ENCODE measurements at regions not wholly inside any gene's neighbourhood (a gene's known extent, or its start where the extent isn't known, plus 50 kb on each side); places are given as distances from the start of the nearest gene placed in this dataset.

DNA sequence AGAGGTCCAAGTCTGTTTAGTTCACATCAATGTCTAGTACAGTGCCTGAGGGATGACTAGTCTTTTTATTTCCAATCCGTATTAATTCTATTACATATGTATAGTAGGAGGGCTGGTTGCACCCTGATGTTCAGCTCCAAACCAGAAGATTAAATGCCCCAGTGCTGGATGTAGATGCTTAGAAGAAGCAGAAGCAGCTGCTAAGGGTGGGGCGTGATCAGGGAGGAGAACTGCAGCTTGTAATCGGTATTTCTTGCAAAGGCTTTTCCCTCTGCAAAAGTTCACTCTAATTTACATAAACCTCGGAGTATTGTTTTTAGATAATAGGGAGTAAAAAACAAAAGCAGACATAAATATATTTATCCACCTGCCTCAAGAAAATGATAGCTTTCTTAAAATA lies 145.3 kb upstream of the ITGA4 start:
- ATAC-seq (no peak), DNase-seq (ENCODE audit: low read depth, low spot score) (no peak)
- Histone ChIP-seq H3K4me1 (ENCODE audit: control insufficient read depth in 1 of 2, insufficient read depth in 2 of 2, low read length in 2 of 2) (no peaks in the 10 kb centered on the region), H3K36me3 (ENCODE audit: control insufficient read depth in 1 of 2, insufficient read depth in 2 of 2, low read length in 2 of 2) (no peaks in the 10 kb centered on the region), H4K20me1 (ENCODE audit: insufficient read depth) (no peaks in the 10 kb centered on the region), H3K9me2 (ENCODE audit: insufficient read depth) (no peaks in the 10 kb centered on the region), H3K79me2 (ENCODE audit: insufficient read depth, low read length) (no peaks in the 10 kb centered on the region), H3K27me3 (ENCODE audit: insufficient read depth, low read length) (no peaks in the 10 kb centered on the region), H3K4me3 (replicated peaks in 1 of 2; ENCODE audit: low read depth in 1 of 2, low read length in 2 of 2) (no peak overlapping the region), H3K4me2 (ENCODE audit: low read length) (no peak overlapping the region), H3K9me3 (ENCODE audit: control insufficient read depth in 1 of 2, insufficient read depth in 1 of 2, low read depth in 1 of 2, low read length in 2 of 2) (no peaks in the 10 kb centered on the region), H3K27ac (ENCODE audit: low read depth, low read length) (no peak overlapping the region), H2AFZ (ENCODE audit: low read depth, low read length, poor library complexity, severe bottlenecking) (no peak overlapping the region), H3K9ac (ENCODE audit: low read length) (no peak overlapping the region)
- BruUV-seq (replicated peaks), result no TSS peak
- ChIA-PET RAD21 (ENCODE audit: low non-redundant PET in 1 of 2, low total read pairs in 2 of 2, uncharacterized antibody in 2 of 2, unreplicated experiment in 2 of 2) (no interaction called here), POLR2A (no interaction called here), CTCF (no interaction called here)
- intact Hi-C loops (cut with micrococcal nuclease), result no loop called here
- TF ChIP-seq ZFX (IDR thresholded peaks at IDR 0.05) (no peak), EZH2 (IDR thresholded peaks at IDR 0.05) (no peak), POLR2AphosphoS5 (IDR thresholded peaks at IDR 0.05; ENCODE audit: low read depth, low read length) (no peak), FOSL1 (IDR thresholded peaks at IDR 0.05; ENCODE audit: low read depth) (no peak), RAD21 (IDR thresholded peaks at IDR 0.05; ENCODE audit: low read depth) (no peak), ZNF274 (IDR thresholded peaks at IDR 0.05; ENCODE audit: low read depth, low read length) (no peak), SRF (IDR thresholded peaks at IDR 0.05; ENCODE audit: low read depth) (no peak), CEBPB (IDR thresholded peaks at IDR 0.05; ENCODE audit: low read depth) (no peak), POLR2A (IDR thresholded peaks at IDR 0.05; ENCODE audit: borderline replicate concordance, extremely low read depth, insufficient read depth, insufficient read length) (no peak), ELF1 (IDR thresholded peaks at IDR 0.05; ENCODE audit: borderline replicate concordance, low read depth) (no peak), SP1 (IDR thresholded peaks at IDR 0.05; ENCODE audit: low read depth) (no peak), TCF7L2 (IDR thresholded peaks at IDR 0.05; ENCODE audit: borderline replicate concordance, extremely low read depth, insufficient read depth, insufficient read length) (no peak), YY1 (IDR thresholded peaks at IDR 0.05; ENCODE audit: extremely low read depth, insufficient replicate concordance, low read depth, low read length) (no peak), EZH2phosphoT487 (IDR thresholded peaks at IDR 0.05; ENCODE audit: borderline replicate concordance) (no peak), SIN3A (IDR thresholded peaks at IDR 0.05; ENCODE audit: low read depth) (no peak)
- TF ChIP-seq, protein P1, sequence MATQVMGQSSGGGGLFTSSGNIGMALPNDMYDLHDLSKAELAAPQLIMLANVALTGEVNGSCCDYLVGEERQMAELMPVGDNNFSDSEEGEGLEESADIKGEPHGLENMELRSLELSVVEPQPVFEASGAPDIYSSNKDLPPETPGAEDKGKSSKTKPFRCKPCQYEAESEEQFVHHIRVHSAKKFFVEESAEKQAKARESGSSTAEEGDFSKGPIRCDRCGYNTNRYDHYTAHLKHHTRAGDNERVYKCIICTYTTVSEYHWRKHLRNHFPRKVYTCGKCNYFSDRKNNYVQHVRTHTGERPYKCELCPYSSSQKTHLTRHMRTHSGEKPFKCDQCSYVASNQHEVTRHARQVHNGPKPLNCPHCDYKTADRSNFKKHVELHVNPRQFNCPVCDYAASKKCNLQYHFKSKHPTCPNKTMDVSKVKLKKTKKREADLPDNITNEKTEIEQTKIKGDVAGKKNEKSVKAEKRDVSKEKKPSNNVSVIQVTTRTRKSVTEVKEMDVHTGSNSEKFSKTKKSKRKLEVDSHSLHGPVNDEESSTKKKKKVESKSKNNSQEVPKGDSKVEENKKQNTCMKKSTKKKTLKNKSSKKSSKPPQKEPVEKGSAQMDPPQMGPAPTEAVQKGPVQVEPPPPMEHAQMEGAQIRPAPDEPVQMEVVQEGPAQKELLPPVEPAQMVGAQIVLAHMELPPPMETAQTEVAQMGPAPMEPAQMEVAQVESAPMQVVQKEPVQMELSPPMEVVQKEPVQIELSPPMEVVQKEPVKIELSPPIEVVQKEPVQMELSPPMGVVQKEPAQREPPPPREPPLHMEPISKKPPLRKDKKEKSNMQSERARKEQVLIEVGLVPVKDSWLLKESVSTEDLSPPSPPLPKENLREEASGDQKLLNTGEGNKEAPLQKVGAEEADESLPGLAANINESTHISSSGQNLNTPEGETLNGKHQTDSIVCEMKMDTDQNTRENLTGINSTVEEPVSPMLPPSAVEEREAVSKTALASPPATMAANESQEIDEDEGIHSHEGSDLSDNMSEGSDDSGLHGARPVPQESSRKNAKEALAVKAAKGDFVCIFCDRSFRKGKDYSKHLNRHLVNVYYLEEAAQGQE (IDR thresholded peaks at IDR 0.05; ENCODE audit: low read depth), result no peak
- TF ChIP-seq, protein P2, sequence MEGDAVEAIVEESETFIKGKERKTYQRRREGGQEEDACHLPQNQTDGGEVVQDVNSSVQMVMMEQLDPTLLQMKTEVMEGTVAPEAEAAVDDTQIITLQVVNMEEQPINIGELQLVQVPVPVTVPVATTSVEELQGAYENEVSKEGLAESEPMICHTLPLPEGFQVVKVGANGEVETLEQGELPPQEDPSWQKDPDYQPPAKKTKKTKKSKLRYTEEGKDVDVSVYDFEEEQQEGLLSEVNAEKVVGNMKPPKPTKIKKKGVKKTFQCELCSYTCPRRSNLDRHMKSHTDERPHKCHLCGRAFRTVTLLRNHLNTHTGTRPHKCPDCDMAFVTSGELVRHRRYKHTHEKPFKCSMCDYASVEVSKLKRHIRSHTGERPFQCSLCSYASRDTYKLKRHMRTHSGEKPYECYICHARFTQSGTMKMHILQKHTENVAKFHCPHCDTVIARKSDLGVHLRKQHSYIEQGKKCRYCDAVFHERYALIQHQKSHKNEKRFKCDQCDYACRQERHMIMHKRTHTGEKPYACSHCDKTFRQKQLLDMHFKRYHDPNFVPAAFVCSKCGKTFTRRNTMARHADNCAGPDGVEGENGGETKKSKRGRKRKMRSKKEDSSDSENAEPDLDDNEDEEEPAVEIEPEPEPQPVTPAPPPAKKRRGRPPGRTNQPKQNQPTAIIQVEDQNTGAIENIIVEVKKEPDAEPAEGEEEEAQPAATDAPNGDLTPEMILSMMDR (IDR thresholded peaks at IDR 0.05 in 2 of 3, conservative IDR thresholded peaks at IDR 0.05 in 1 of 3; ENCODE audit: borderline replicate concordance in 1 of 3, insufficient read depth in 1 of 3, low read depth in 2 of 3, low read length in 2 of 3), result no peak
- TF ChIP-seq, protein P3, sequence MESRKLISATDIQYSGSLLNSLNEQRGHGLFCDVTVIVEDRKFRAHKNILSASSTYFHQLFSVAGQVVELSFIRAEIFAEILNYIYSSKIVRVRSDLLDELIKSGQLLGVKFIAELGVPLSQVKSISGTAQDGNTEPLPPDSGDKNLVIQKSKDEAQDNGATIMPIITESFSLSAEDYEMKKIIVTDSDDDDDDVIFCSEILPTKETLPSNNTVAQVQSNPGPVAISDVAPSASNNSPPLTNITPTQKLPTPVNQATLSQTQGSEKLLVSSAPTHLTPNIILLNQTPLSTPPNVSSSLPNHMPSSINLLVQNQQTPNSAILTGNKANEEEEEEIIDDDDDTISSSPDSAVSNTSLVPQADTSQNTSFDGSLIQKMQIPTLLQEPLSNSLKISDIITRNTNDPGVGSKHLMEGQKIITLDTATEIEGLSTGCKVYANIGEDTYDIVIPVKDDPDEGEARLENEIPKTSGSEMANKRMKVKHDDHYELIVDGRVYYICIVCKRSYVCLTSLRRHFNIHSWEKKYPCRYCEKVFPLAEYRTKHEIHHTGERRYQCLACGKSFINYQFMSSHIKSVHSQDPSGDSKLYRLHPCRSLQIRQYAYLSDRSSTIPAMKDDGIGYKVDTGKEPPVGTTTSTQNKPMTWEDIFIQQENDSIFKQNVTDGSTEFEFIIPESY (IDR thresholded peaks at IDR 0.05; ENCODE audit: extremely low read depth, insufficient replicate concordance, low read length), result no peak
- TF ChIP-seq, protein P4, sequence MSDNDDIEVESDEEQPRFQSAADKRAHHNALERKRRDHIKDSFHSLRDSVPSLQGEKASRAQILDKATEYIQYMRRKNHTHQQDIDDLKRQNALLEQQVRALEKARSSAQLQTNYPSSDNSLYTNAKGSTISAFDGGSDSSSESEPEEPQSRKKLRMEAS (IDR thresholded peaks at IDR 0.05), result no peak
- TF ChIP-seq, protein P5, sequence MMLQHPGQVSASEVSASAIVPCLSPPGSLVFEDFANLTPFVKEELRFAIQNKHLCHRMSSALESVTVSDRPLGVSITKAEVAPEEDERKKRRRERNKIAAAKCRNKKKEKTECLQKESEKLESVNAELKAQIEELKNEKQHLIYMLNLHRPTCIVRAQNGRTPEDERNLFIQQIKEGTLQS (IDR thresholded peaks at IDR 0.05), result no peak

Data from HCT116 (cell line).